ENCODE measurements at regions not wholly inside any gene's neighbourhood (a gene's known extent, or its start where the extent isn't known, plus 50 kb on each side); places are given as distances from the start of the nearest gene placed in this dataset.

GRCh38 chr5:175107865-175108264 lies 336.1 kb downstream of the DRD1 start:
- DNase-seq (ENCODE audit: low spot score) = no peak

- no peak for DNase-seq (ENCODE audit: low spot score)
Observed at GRCh38 chr5:175107028-175107588, 336.9 kb downstream of the DRD1 start.

- no peak for DNase-seq (ENCODE audit: low spot score)
Observed at GRCh38 chr5:175104677-175105076, 339.3 kb downstream of the DRD1 start.

- no peak for DNase-seq (ENCODE audit: low spot score)
Observed at GRCh38 chr5:175103746-175104145, 340.2 kb downstream of the DRD1 start.

GRCh38 chr5:175102717-175103116 lies 341.3 kb downstream of the DRD1 start:
- DNase-seq (ENCODE audit: low spot score) = no peak

GRCh38 chr5:175098301-175098700 lies 345.7 kb downstream of the DRD1 start:
- DNase-seq (ENCODE audit: low spot score) = no peak

GRCh38 chr5:175096469-175097165 lies 347.4 kb downstream of the DRD1 start:
- DNase-seq (ENCODE audit: low spot score) = no peak

- no peak for DNase-seq (ENCODE audit: low spot score)
Observed at GRCh38 chr5:175094461-175094860, 349.5 kb downstream of the DRD1 start.

- DNase-seq (ENCODE audit: low spot score) = no peak
Observed at GRCh38 chr5:175092691-175093090, 351.3 kb downstream of the DRD1 start.

GRCh38 chr5:175088963-175089362 lies 355.0 kb downstream of the DRD1 start:
- no peak for DNase-seq (ENCODE audit: low spot score)

GRCh38 chr5:175082866-175083590 lies 358.6 kb downstream of the MSX2 start:
- DNase-seq (ENCODE audit: low spot score) = no peak

GRCh38 chr5:175082346-175082745 lies 358.0 kb downstream of the MSX2 start:
- no peak for DNase-seq (ENCODE audit: low spot score)

GRCh38 chr5:175079707-175080106 lies 355.3 kb downstream of the MSX2 start:
- no peak for DNase-seq (ENCODE audit: low spot score)

- DNase-seq (ENCODE audit: low spot score) = no peak
Observed at GRCh38 chr5:175070283-175070682, 345.9 kb downstream of the MSX2 start.

GRCh38 chr5:175060257-175060656 lies 335.9 kb downstream of the MSX2 start:
- no peak for DNase-seq (ENCODE audit: low spot score)

- peak; percentile 2 for DNase-seq (ENCODE audit: low spot score)
Observed at GRCh38 chr5:175059687-175060211, 335.4 kb downstream of the MSX2 start.

- no peak for DNase-seq (ENCODE audit: low spot score)
Observed at GRCh38 chr5:175056831-175057230, 332.4 kb downstream of the MSX2 start.

GRCh38 chr5:175054243-175054642 lies 329.9 kb downstream of the MSX2 start:
- no peak for DNase-seq (ENCODE audit: low spot score)

GRCh38 chr5:175052351-175052750 lies 328.0 kb downstream of the MSX2 start:
- no peak for DNase-seq (ENCODE audit: low spot score)

- DNase-seq (ENCODE audit: low spot score) = no peak
Observed at GRCh38 chr5:175047048-175047447, 322.7 kb downstream of the MSX2 start.

- no peak for DNase-seq (ENCODE audit: low spot score)
Observed at GRCh38 chr5:175045820-175046219, 321.4 kb downstream of the MSX2 start.

GRCh38 chr5:175037820-175038219 lies 313.4 kb downstream of the MSX2 start:
- DNase-seq (ENCODE audit: low spot score) = no peak

- no peak for DNase-seq (ENCODE audit: low spot score)
Observed at GRCh38 chr5:175035882-175036533, 311.6 kb downstream of the MSX2 start.

Measured in NAMALWA (cell line).